ENCODE measurements at regions not wholly inside any gene's neighbourhood (a gene's known extent, or its start where the extent isn't known, plus 50 kb on each side); places are given as distances from the start of the nearest gene placed in this dataset.
"Not testable (repeated sequence)": the region's sequence is repeated elsewhere in the genome, so short reads cannot be mapped to it uniquely, and the experiment has no call there.

DNA sequence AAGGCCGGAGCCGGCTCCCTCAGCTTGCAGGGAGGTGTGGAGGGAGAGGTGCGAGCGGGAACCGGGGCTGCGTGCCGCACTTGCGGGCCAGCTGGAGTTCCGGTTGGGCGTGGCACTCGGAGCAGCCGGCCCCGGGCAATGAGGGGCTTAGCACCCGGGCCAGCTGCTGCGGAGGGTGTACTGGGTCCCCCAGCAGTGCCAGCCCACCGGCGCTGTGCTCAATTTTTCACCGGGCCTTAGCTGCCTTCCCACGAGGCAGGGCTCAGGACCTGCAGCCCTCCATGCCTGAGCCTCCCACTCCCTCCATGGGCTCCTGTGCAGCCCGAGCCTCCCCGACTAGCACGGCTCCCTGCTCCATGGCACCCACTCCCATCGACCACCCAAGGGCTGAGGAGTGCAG lies 62.2 kb upstream of the ANKRD55 start:
- not testable (repeated sequence) for DNase-seq (ENCODE audit: low spot score)

DNA sequence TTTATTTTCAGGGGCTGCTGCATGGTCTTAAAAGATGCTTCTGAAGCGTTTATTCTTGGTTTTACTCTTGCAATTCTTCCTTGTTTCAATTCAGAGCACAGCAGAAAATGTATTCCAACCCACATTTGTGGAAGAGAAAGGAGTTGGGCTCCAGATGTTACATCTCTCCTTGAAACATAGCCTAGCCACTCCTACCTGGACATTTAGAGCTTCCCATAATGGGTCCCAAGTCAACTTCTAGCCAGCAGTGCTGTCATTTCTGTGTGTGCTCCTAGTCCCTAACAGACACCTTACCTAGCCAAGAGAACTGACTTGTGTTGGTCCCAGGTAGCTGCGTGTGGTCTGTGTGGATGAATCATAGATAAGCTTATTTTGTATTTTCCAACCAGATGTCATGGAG lies 61.2 kb upstream of the ANKRD55 start:
- no peak for DNase-seq (ENCODE audit: low spot score)

- DNase-seq (ENCODE audit: low spot score), result not testable (repeated sequence)
These were observed 59.7 kb upstream of the ANKRD55 start for GRCh38 chr5:56292874-56293273.

GRCh38 chr5:56291661-56292374 lies 58.7 kb upstream of the ANKRD55 start:
- no peak for DNase-seq (ENCODE audit: low spot score)

DNA sequence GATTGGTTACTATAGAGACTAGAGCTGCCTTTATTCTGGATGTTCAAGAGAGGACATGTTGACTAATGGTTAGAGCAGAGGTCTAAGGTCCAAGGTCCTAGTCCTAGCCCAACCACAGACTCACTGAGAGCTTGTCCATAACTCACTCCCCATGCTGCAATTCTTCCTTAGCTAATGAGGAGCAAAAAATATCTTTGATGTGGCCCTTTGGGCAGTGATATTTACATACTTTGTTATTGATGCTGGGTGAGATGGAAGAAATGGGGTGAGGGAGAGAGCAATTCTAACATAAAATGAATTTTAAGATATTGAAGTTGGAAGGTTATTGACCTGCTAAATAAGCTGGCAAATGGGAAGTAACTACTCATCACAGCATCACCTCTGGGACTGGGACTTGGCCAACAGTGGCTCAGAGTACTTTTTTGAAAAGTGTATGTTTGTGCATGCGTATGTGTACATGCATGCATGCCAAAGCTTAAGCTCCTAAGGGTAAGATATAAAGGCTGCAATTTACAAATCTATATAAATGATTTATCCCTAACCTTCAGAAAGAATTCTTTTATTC lies 58.0 kb upstream of the ANKRD55 start:
- no peak for DNase-seq (ENCODE audit: low spot score)

DNA sequence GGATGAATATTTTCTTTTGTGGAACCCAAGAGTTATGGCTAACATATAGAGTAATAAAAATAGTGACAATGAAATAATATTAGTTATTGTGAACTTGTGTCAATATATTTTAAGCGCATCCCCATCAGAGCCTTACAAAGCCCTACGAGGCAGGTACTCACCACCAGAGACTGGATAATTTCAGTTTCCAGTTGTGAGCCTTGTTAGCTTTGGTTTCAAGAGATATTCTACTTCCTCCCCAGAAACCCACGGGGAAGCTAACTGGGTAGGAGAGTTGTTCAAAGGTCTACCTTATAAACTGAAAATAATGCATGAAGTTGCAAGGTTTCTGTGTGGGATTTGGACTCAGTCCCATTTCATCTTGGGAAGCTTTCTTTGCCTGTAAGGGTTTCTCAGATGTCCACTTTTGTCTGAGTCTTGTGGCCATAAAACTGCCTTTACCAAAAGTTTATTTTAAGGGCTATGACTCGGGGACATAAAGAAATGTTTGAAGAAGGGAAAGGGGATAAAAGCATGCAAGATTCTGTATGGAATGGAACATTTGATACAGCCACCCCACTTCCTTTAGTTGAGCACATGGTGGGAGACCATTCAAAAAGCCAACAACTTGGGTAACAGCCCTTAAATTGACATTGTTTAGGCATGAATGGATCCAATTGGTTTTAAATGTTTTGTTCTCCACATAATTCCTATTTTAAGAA lies 57.4 kb upstream of the ANKRD55 start:
- no peak for DNase-seq (ENCODE audit: low spot score)

- DNase-seq (ENCODE audit: low spot score), result no peak
These were observed 56.5 kb upstream of the ANKRD55 start for GRCh38 chr5:56289602-56289987.

GRCh38 chr5:56288873-56289601 lies 55.9 kb upstream of the ANKRD55 start:
- no peak for DNase-seq (ENCODE audit: low spot score)

- DNase-seq (ENCODE audit: low spot score), result no peak
These were observed 53.1 kb upstream of the ANKRD55 start for GRCh38 chr5:56286015-56286884.

DNA sequence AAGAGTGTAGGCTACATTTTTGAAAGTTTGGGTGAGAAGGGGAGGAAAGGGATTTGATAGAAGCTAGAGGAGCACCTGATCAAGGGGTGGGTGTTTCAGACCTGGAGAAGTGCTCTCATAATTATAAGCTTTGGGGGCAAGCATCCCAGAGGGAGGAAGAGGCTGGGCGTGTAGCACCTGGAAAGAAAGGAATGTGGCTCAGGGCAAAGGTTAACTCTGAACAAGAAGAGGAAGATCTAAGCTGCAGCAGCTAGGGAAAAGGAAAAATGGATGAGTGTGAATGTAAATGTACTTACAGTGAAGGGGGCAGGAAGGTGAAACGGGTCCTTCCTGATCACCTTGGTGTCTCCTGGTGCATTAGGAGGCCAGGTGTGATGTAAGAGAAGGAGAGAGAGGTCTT lies 49.8 kb upstream of the ANKRD55 start:
- no peak for DNase-seq (ENCODE audit: low spot score)

Measured in AG20443 (cell line).